ENCODE measurements at regions not wholly inside any gene's neighbourhood (a gene's known extent, or its start where the extent isn't known, plus 50 kb on each side); places are given as distances from the start of the nearest gene placed in this dataset.
A peak's percentile ranks its signal among the peaks of the same experiment; 100 is the strongest.

DNA sequence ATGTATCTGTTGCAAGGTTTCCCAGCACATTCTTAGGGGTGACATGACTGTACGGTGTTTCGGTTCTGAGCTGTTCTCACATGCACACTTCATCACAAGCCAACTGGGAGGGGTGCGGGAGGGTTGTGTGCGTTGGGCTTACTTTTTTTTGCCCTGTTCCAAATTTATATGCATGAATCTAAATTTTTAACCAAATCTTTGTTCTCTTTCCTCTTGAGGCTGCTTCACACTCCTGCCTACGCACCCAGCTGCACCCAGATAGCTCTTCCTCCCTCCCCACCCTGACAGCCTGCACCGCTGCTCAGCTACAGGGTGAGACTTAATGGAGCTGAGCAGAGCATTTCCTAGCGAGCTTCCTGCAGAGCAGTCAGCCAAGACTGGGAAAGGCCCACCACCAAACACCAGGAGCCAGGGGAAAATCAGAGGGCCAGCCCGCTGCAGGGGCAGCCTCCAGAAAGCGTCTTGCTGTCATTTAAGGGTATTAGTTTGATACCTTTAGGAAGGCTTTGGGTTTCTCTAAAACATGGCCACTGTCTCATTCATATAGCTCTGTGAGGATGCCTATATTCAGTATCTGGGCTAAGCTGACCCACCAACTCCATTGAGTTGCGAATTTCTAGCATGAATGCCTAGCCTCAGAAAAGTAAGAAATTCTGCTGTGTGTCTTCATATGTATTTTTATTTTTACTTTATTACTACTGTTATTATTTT, 84.5 kb downstream of the POU3F3 start:
- Histone ChIP-seq H3K4me1 (ENCODE audit: control insufficient read depth in 2 of 3, insufficient read depth in 2 of 3, low read depth in 1 of 3, low read length in 3 of 3) (peaks cover 0 to 2% (median 0%) of the 10 kb centered on the region in 3 donors), H3K4me3 (ENCODE audit: low read length in 3 of 3) (no peak overlapping the region), H3K27ac (ENCODE audit: low read depth in 2 of 2, low read length in 2 of 2) (peak overlapping the region; percentile 14 to 65), H3K9me3 (ENCODE audit: control insufficient read depth in 2 of 3, insufficient read depth in 1 of 3, low read length in 3 of 3) (no peaks in the 10 kb centered on the region), H3K9ac (ENCODE audit: low read length in 3 of 3) (no peak overlapping the region), H3K36me3 (ENCODE audit: control insufficient read depth in 2 of 3, insufficient read depth in 3 of 3, low read length in 3 of 3) (no peaks in the 10 kb centered on the region), H3K27me3 (ENCODE audit: control insufficient read depth, insufficient read depth, low read length) (no peaks in the 10 kb centered on the region)
- no peak for TF ChIP-seq CTCF (IDR thresholded peaks at IDR 0.05; ENCODE audit: borderline replicate concordance, extremely low read depth, insufficient read depth)
- intact Hi-C loops (cut with DNase I) = no loop called here
- FAIRE-seq (no peak), DNase-seq (peak; percentile 73 to 87 (median 76))

DNA sequence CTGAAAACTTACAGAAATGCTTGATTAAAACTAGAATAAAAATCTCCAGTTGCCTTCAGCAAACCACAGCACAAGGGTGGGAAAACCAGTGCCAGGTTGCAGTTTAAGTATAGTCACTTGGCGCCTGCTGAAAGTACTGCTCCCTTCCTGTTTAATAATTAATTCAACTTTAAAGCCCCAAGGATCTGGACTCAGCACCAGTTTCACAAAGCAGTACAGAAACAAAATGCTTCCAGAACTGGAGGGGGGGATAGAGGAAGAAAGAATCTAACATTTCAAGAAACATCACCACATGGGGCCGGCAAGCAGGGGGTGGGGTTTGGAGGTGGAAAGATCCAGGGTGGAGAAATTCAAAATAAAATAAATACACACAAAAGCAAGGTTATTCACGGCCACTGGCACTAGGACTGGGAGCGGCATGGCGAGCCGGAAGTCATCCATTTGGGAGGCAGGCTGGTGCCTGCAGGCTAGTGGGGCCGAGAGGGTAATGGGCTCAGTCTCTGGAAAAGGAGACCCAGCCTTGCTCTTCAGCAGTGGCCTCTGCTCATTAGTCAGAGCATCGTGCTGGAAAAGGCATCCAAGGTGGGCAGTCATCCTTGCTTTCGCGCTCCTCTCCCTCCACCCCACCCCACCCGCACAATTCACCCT, 85.8 kb downstream of the POU3F3 start:
- peak overlapping the region in 1 of 3 donors; percentile 22 for H3K9ac ChIP-seq (ENCODE audit: low read length in 3 of 3)
- DNase-seq (peak; percentile 72 to 86 (median 78)), FAIRE-seq (peak; percentile 53)
- H3K27me3 ChIP-seq (ENCODE audit: control insufficient read depth, insufficient read depth, low read length) = no peaks in the 10 kb centered on the region
- no peaks in the 10 kb centered on the region for H3K36me3 ChIP-seq (ENCODE audit: control insufficient read depth in 2 of 3, insufficient read depth in 3 of 3, low read length in 3 of 3)
- TF ChIP-seq CTCF (IDR thresholded peaks at IDR 0.05; ENCODE audit: borderline replicate concordance, extremely low read depth, insufficient read depth) = no peak
- H3K27ac ChIP-seq (ENCODE audit: low read depth in 2 of 2, low read length in 2 of 2) = peak overlapping the region; percentile 7 to 70
- H3K9me3 ChIP-seq (ENCODE audit: control insufficient read depth in 2 of 3, insufficient read depth in 1 of 3, low read length in 3 of 3) = no peaks in the 10 kb centered on the region
- intact Hi-C loops (cut with DNase I) = no loop called here
- peaks cover 0 to 3% (median 2%) of the 10 kb centered on the region in 3 donors for H3K4me1 ChIP-seq (ENCODE audit: control insufficient read depth in 2 of 3, insufficient read depth in 2 of 3, low read depth in 1 of 3, low read length in 3 of 3)
- peak overlapping the region; percentile 17 to 64 (median 58) for H3K4me3 ChIP-seq (ENCODE audit: low read length in 3 of 3)

- H3K9me3 ChIP-seq (ENCODE audit: control insufficient read depth in 2 of 3, insufficient read depth in 1 of 3, low read length in 3 of 3) = no peaks in the 10 kb centered on the region
- peak overlapping the region in 2 of 3 donors; percentile 3 to 6 for H3K4me3 ChIP-seq (ENCODE audit: low read length in 3 of 3)
- DNase-seq (peak in 3 of 5 donors; percentile 76 to 77 (median 77)), FAIRE-seq (peak; percentile 76)
- no peaks in the 10 kb centered on the region for H3K27me3 ChIP-seq (ENCODE audit: control insufficient read depth, insufficient read depth, low read length)
- H3K4me1 ChIP-seq (ENCODE audit: control insufficient read depth in 2 of 3, insufficient read depth in 2 of 3, low read depth in 1 of 3, low read length in 3 of 3) = peaks cover 0 to 8% (median 6%) of the 10 kb centered on the region in 3 donors
- H3K36me3 ChIP-seq (ENCODE audit: control insufficient read depth in 2 of 3, insufficient read depth in 3 of 3, low read length in 3 of 3) = no peaks in the 10 kb centered on the region
- peak; percentile 68 for TF ChIP-seq CTCF (IDR thresholded peaks at IDR 0.05; ENCODE audit: borderline replicate concordance, extremely low read depth, insufficient read depth)
- H3K27ac ChIP-seq (ENCODE audit: low read depth in 2 of 2, low read length in 2 of 2) = peak overlapping the region in 1 of 2 donors; percentile 17
- peak overlapping the region in 1 of 3 donors; percentile 42 for H3K9ac ChIP-seq (ENCODE audit: low read length in 3 of 3)
- intact Hi-C loops (cut with DNase I) = no loop called here
Measured at GRCh38 chr2:104944495-104944894, 90.6 kb downstream of the POU3F3 start.

Measured in kidney (tissue), 13 donors.